Activated CD4-positive, alpha-beta memory T cell treated with anti-CD3 and anti-CD28 coated beads, Interleukin-2, amount 10 ng/mL, durations not matched to agents 7 days and 5 days (primary cell): ENCODE measurements at regions not wholly inside any gene's neighbourhood (a gene's known extent, or its start where the extent isn't known, plus 50 kb on each side); places are given as distances from the start of the nearest gene placed in this dataset.
"Not testable (repeated sequence)": the region's sequence is repeated elsewhere in the genome, so short reads cannot be mapped to it uniquely, and the experiment has no call there.

Experiments used
- CTCF ChIA-PET: fragments of 350-600 bp; sonication (Branson Sonifier 250); formaldehyde crosslinking; loops from one replicate; lab custom pipeline; 2021; ENCODE audit warnings: antibody characterized with exemption, inconsistent platforms; lab: Charles Lee
- POLR2A ChIA-PET: fragments of 350-600 bp; sonication (Branson Sonifier 250); formaldehyde crosslinking; loops from one replicate; lab custom pipeline; 2021; ENCODE audit warnings: antibody characterized with exemption; lab: Charles Lee
- DNase-seq: peaks from one replicate; pipeline ENCODE4 v3.0.0-alpha.2; 2020
- H3K27ac Mint-ChIP-seq: one replicate; pipeline ENCODE4 v1.8.0; 2021; ENCODE audit warnings: mild to moderate bottlenecking, mixed read lengths
- H3K27me3 Mint-ChIP-seq: one replicate; pipeline ENCODE4 v1.8.0; 2021; ENCODE audit warnings: mixed read lengths
- H3K36me3 Mint-ChIP-seq: one replicate; pipeline ENCODE4 v1.8.0; 2021; ENCODE audit warnings: low read depth, mixed read lengths
- H3K4me1 Mint-ChIP-seq: one replicate; pipeline ENCODE4 v1.8.0; 2021; ENCODE audit warnings: mixed read lengths
- H3K4me3 Mint-ChIP-seq: one replicate; pipeline ENCODE4 v1.8.0; 2021; ENCODE audit warnings: mild to moderate bottlenecking, mixed read lengths
- H3K9me3 Mint-ChIP-seq: one replicate; pipeline ENCODE4 v1.8.0; 2021; ENCODE audit warnings: mixed read lengths

- Mint-ChIP-seq H3K9me3 (no peaks in the 10 kb centered on the region), H3K27me3 (peaks cover 6% of the 10 kb centered on the region), H3K4me1 (peaks cover 3% of the 10 kb centered on the region), H3K36me3 (no peaks in the 10 kb centered on the region), H3K4me3 (no peak overlapping the region), H3K27ac (no peak overlapping the region)
- ChIA-PET POLR2A (no interaction called here), CTCF (no interaction called here)
- DNase-seq, result no peak
Observed at GRCh38 chr3:102715030-102715697, 280.3 kb downstream of the ZPLD1 start.

- Mint-ChIP-seq H3K9me3 (no peaks in the 10 kb centered on the region), H3K27ac (no peak overlapping the region), H3K4me1 (peaks cover 3% of the 10 kb centered on the region), H3K4me3 (no peak overlapping the region), H3K27me3 (no peaks in the 10 kb centered on the region), H3K36me3 (no peaks in the 10 kb centered on the region)
- POLR2A ChIA-PET, result no interaction called here
- no peak for DNase-seq
- CTCF ChIA-PET, result no interaction called here
Observed at GRCh38 chr3:102718651-102719050, 283.8 kb downstream of the ZPLD1 start.

GRCh38 chr3:102722317-102722716, 287.5 kb downstream of the ZPLD1 start:
- no peak for DNase-seq
- H3K27me3 Mint-ChIP-seq, result no peaks in the 10 kb centered on the region
- no peaks in the 10 kb centered on the region for H3K4me1 Mint-ChIP-seq
- POLR2A ChIA-PET, result no interaction called here
- H3K4me3 Mint-ChIP-seq, result no peak overlapping the region
- no peak overlapping the region for H3K27ac Mint-ChIP-seq
- H3K9me3 Mint-ChIP-seq, result no peaks in the 10 kb centered on the region
- H3K36me3 Mint-ChIP-seq, result no peaks in the 10 kb centered on the region
- CTCF ChIA-PET, result no interaction called here

- Mint-ChIP-seq H3K9me3 (no peaks in the 10 kb centered on the region), H3K4me1 (no peaks in the 10 kb centered on the region), H3K4me3 (no peak overlapping the region), H3K27ac (no peak overlapping the region), H3K36me3 (no peaks in the 10 kb centered on the region), H3K27me3 (no peaks in the 10 kb centered on the region)
- POLR2A ChIA-PET, result interaction anchor here (0.8 kb wide), 1 partner anchor 27 kb away, joined by 3 read pairs; no protein-coding TSS in a partner anchor
- DNase-seq, result no peak
- CTCF ChIA-PET, result no interaction called here
Observed at GRCh38 chr3:102727340-102727739, 292.5 kb downstream of the ZPLD1 start.

GRCh38 chr3:102732581-102732980, 297.8 kb downstream of the ZPLD1 start:
- CTCF ChIA-PET, H3K4me1 Mint-ChIP-seq, H3K9me3 Mint-ChIP-seq, DNase-seq, H3K27me3 Mint-ChIP-seq, H3K27ac Mint-ChIP-seq, POLR2A ChIA-PET, H3K4me3 Mint-ChIP-seq, H3K36me3 Mint-ChIP-seq: not testable (repeated sequence)

GRCh38 chr3:102733791-102734563, 299.2 kb downstream of the ZPLD1 start:
- Mint-ChIP-seq H3K4me1 (no peaks in the 10 kb centered on the region), H3K9me3 (no peaks in the 10 kb centered on the region), H3K36me3 (no peaks in the 10 kb centered on the region), H3K4me3 (no peak overlapping the region), H3K27me3 (no peaks in the 10 kb centered on the region), H3K27ac (no peak overlapping the region)
- DNase-seq, result no peak
- CTCF ChIA-PET, result no interaction called here
- POLR2A ChIA-PET, result no interaction called here

- Mint-ChIP-seq H3K4me1 (no peaks in the 10 kb centered on the region), H3K4me3 (no peak overlapping the region), H3K27ac (no peak overlapping the region), H3K9me3 (no peaks in the 10 kb centered on the region), H3K36me3 (no peaks in the 10 kb centered on the region), H3K27me3 (no peaks in the 10 kb centered on the region)
- DNase-seq, result no peak
- ChIA-PET CTCF (no interaction called here), POLR2A (no interaction called here)
Observed at GRCh38 chr3:102735311-102735710, 300.5 kb downstream of the ZPLD1 start.

GRCh38 chr3:102736288-102736974, 301.6 kb downstream of the ZPLD1 start:
- Mint-ChIP-seq H3K27ac (no peak overlapping the region), H3K9me3 (no peaks in the 10 kb centered on the region), H3K4me1 (no peaks in the 10 kb centered on the region), H3K4me3 (no peak overlapping the region), H3K36me3 (no peaks in the 10 kb centered on the region), H3K27me3 (no peaks in the 10 kb centered on the region)
- no peak for DNase-seq
- ChIA-PET CTCF (no interaction called here), POLR2A (no interaction called here)

GRCh38 chr3:102736975-102737304, 302.1 kb downstream of the ZPLD1 start:
- ChIA-PET POLR2A (no interaction called here), CTCF (no interaction called here)
- no peaks in the 10 kb centered on the region for H3K27me3 Mint-ChIP-seq
- H3K27ac Mint-ChIP-seq, result no peak overlapping the region
- no peaks in the 10 kb centered on the region for H3K36me3 Mint-ChIP-seq
- no peak for DNase-seq
- no peaks in the 10 kb centered on the region for H3K4me1 Mint-ChIP-seq
- H3K4me3 Mint-ChIP-seq, result no peak overlapping the region
- no peaks in the 10 kb centered on the region for H3K9me3 Mint-ChIP-seq

- Mint-ChIP-seq H3K9me3 (no peaks in the 10 kb centered on the region), H3K4me1 (no peaks in the 10 kb centered on the region), H3K36me3 (no peaks in the 10 kb centered on the region), H3K4me3 (no peak overlapping the region), H3K27me3 (no peaks in the 10 kb centered on the region), H3K27ac (no peak overlapping the region)
- CTCF ChIA-PET, result no interaction called here
- POLR2A ChIA-PET, result no interaction called here
- DNase-seq, result no peak
Observed at GRCh38 chr3:102737353-102737752, 302.5 kb downstream of the ZPLD1 start.

- Mint-ChIP-seq H3K27ac (no peak overlapping the region), H3K36me3 (no peaks in the 10 kb centered on the region), H3K9me3 (no peaks in the 10 kb centered on the region), H3K27me3 (no peaks in the 10 kb centered on the region), H3K4me1 (no peaks in the 10 kb centered on the region), H3K4me3 (no peak overlapping the region)
- no peak for DNase-seq
- POLR2A ChIA-PET, result no interaction called here
- CTCF ChIA-PET, result interaction anchor here (1.2 kb wide), 1 partner anchor 68 kb away, joined by 5 read pairs; no protein-coding TSS in a partner anchor
Observed at GRCh38 chr3:102741105-102741504, 306.3 kb downstream of the ZPLD1 start.

GRCh38 chr3:102741694-102742093, 306.9 kb downstream of the ZPLD1 start:
- H3K27me3 Mint-ChIP-seq, result no peaks in the 10 kb centered on the region
- H3K36me3 Mint-ChIP-seq, result no peaks in the 10 kb centered on the region
- H3K27ac Mint-ChIP-seq, result no peak overlapping the region
- H3K9me3 Mint-ChIP-seq, result no peaks in the 10 kb centered on the region
- H3K4me1 Mint-ChIP-seq, result no peaks in the 10 kb centered on the region
- no peak overlapping the region for H3K4me3 Mint-ChIP-seq
- no peak for DNase-seq
- ChIA-PET CTCF (no interaction called here), POLR2A (no interaction called here)

- no peak overlapping the region for H3K27ac Mint-ChIP-seq
- H3K36me3 Mint-ChIP-seq, result no peaks in the 10 kb centered on the region
Observed at GRCh38 chr3:102745881-102746280, 311.1 kb downstream of the ZPLD1 start.

More at GRCh38 chr3:102745881-102746280, 311.1 kb downstream of the ZPLD1 start:
- Mint-ChIP-seq H3K4me1 (no peaks in the 10 kb centered on the region), H3K27me3 (no peaks in the 10 kb centered on the region), H3K4me3 (no peak overlapping the region), H3K9me3 (no peaks in the 10 kb centered on the region)
- ChIA-PET CTCF (no interaction called here), POLR2A (no interaction called here)
- DNase-seq, result no peak
